ENCODE measurements at regions not wholly inside any gene's neighbourhood (a gene's known extent, or its start where the extent isn't known, plus 50 kb on each side); places are given as distances from the start of the nearest gene placed in this dataset.

GRCh38 chr13:62611343-62611742, 1195.7 kb upstream of the PCDH20 start:
- FAIRE-seq, result no peak

More at GRCh38 chr13:62611343-62611742, 1195.7 kb upstream of the PCDH20 start:
- no peaks in the 10 kb centered on the region for H3K36me3 ChIP-seq (replicated peaks in 1 of 2; ENCODE audit: control insufficient read depth in 1 of 2, insufficient read depth in 2 of 2, low read length in 2 of 2)
- H3K9ac ChIP-seq (ENCODE audit: insufficient read depth, low read depth, low read length), result no peak overlapping the region
- TF ChIP-seq RBM22 (optimal IDR thresholded peaks at IDR 0.05; ENCODE audit: low read length) (no peak), ZFP91 (CRISPR knock-in tag; IDR thresholded peaks at IDR 0.05; ENCODE audit: borderline replicate concordance) (no peak), ZNF335 (CRISPR knock-in tag; IDR thresholded peaks at IDR 0.05) (no peak), ZNF331 (CRISPR knock-in tag; IDR thresholded peaks at IDR 0.05) (no peak), U2AF1 (optimal IDR thresholded peaks at IDR 0.05; ENCODE audit: low read depth, low read length) (no peak), ZNF619 (CRISPR knock-in tag; IDR thresholded peaks at IDR 0.05) (no peak), KDM5A (IDR thresholded peaks at IDR 0.05; ENCODE audit: borderline replicate concordance, low read length) (no peak), RNF2 (conservative IDR thresholded peaks at IDR 0.05; ENCODE audit: low read depth) (no peak)
- TF ChIP-seq, protein P1, sequence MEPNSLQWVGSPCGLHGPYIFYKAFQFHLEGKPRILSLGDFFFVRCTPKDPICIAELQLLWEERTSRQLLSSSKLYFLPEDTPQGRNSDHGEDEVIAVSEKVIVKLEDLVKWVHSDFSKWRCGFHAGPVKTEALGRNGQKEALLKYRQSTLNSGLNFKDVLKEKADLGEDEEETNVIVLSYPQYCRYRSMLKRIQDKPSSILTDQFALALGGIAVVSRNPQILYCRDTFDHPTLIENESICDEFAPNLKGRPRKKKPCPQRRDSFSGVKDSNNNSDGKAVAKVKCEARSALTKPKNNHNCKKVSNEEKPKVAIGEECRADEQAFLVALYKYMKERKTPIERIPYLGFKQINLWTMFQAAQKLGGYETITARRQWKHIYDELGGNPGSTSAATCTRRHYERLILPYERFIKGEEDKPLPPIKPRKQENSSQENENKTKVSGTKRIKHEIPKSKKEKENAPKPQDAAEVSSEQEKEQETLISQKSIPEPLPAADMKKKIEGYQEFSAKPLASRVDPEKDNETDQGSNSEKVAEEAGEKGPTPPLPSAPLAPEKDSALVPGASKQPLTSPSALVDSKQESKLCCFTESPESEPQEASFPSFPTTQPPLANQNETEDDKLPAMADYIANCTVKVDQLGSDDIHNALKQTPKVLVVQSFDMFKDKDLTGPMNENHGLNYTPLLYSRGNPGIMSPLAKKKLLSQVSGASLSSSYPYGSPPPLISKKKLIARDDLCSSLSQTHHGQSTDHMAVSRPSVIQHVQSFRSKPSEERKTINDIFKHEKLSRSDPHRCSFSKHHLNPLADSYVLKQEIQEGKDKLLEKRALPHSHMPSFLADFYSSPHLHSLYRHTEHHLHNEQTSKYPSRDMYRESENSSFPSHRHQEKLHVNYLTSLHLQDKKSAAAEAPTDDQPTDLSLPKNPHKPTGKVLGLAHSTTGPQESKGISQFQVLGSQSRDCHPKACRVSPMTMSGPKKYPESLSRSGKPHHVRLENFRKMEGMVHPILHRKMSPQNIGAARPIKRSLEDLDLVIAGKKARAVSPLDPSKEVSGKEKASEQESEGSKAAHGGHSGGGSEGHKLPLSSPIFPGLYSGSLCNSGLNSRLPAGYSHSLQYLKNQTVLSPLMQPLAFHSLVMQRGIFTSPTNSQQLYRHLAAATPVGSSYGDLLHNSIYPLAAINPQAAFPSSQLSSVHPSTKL (CRISPR knock-in tag; IDR thresholded peaks at IDR 0.05), result no peak
- in situ Hi-C loops (cut with HindIII; ENCODE audit: extremely low pct_ligation_motif_present, low pct_unique_long_range_greater_than_20kb), result no loop called here
- H3K27ac ChIP-seq (ENCODE audit: extremely low read length, insufficient read depth, low read length), result no peak overlapping the region
- ChIA-PET CTCF (ENCODE audit: low intra/inter-chr PET ratio, low total read pairs) (no interaction called here), POLR2A (no interaction called here)
- BruUV-seq (replicated peaks), result no TSS peak
- H3K4me3 ChIP-seq (replicated peaks in 1 of 3; ENCODE audit: insufficient read depth in 1 of 3, low read depth in 2 of 3, low read length in 3 of 3), result no peak overlapping the region
- no peaks in the 10 kb centered on the region for H3K4me1 ChIP-seq (ENCODE audit: insufficient read depth, low read length)
- intact Hi-C loops (cut with micrococcal nuclease; ENCODE audit: unreplicated experiment), result no loop called here
- 0% methylated on average over 1 of the region's 2 CpGs for WGBS (ENCODE audit: low lambda C conversion rate)
- H4K20me1 ChIP-seq (ENCODE audit: insufficient read depth, low read length), result no peaks in the 10 kb centered on the region
- H3K9me3 ChIP-seq (ENCODE audit: low read length), result no peaks in the 10 kb centered on the region
- no peak overlapping the region for H2AFZ ChIP-seq (ENCODE audit: low read length)
- no peaks in the 10 kb centered on the region for H3K27me3 ChIP-seq (ENCODE audit: control insufficient read depth in 1 of 2, insufficient read depth in 2 of 2, low read length in 2 of 2)
- no peak for DNase-seq (ENCODE audit: low spot score)
- ATAC-seq, result no peak
- H3K79me2 ChIP-seq (ENCODE audit: insufficient read depth, low read length), result no peaks in the 10 kb centered on the region
- H3K4me2 ChIP-seq (ENCODE audit: low read depth, low read length), result no peak overlapping the region
